K562 (cell line): ENCODE measurements at regions not wholly inside any gene's neighbourhood (a gene's known extent, or its start where the extent isn't known, plus 50 kb on each side); places are given as distances from the start of the nearest gene placed in this dataset.

Source experiments
- ATAC-seq: fragments of 200-7000 bp; cut with Tn5 transposase; 3 replicates; pipeline ENCODE4 v1.9.1; 2020; ENCODE audit warnings: moderate library complexity
- BruUV-seq: library from RNA; stranded (reverse); fragments of 400-500 nt; replicated peaks from 2 replicates; lab custom pipeline; 2021; lab: Mats Ljungman, UMichigan
- CTCF ChIA-PET: fragments of 300-600 bp; formaldehyde crosslinking; extraction: SDS; loops from one replicate; lab custom pipeline; 2021; ENCODE audit warnings: low intra/inter-chr PET ratio; lab: Yijun Ruan, JAX
- POLR2A ChIA-PET: fragments of 300-600, 350-650 bp; sonication (Branson Sonifier 250); formaldehyde crosslinking; extraction: SDS; loops from one replicate; lab custom pipeline; 2021; ENCODE audit warnings: antibody characterized with exemption, inconsistent platforms; lab: Yijun Ruan, JAX
- DNase-seq, 4 experiments: peaks; one replicate each; pipeline versions ENCODE4 v3.0.0 to v3.0.0-alpha.2; 2011 to 2018; ENCODE audit warnings: low spot score in 3 of 4, mixed read lengths in 3 of 4; ENCODE audit errors: extremely low read depth in 1 of 4
- FAIRE-seq: peaks from 2 replicates; lab custom pipeline; 2011; peaks lifted over from hg19 to GRCh38; lab: Jason Lieb, UNC
- H2AFZ ChIP-seq: 2 replicates; pipeline ENCODE4 v1.6.0; 2011; ENCODE audit warnings: low read depth, low read length, control low read depth, inconsistent platforms
- H3K27ac ChIP-seq: fragments of 200-600 bp; 3 replicates; pipeline ENCODE4 v1.8.0; 2011; ENCODE audit warnings: low read depth, mild to moderate bottlenecking, control low read depth, inconsistent platforms, low read length, moderate library complexity, mixed read lengths; ENCODE audit errors: extremely low read depth
- H3K27me3 ChIP-seq, 2 experiments: fragments of 300-600 bp in 1 of 2; 2 replicates in 1 of 2; 3 replicates in 1 of 2; pipeline versions ENCODE4 v1.6.0 to v1.8.0; 2011; ENCODE audit warnings: inconsistent platforms in 2 of 2, low read length in 2 of 2, mild to moderate bottlenecking in 1 of 2, mixed read lengths in 1 of 2, moderate library complexity in 1 of 2; ENCODE audit not compliant: control insufficient read depth in 2 of 2, insufficient read depth in 2 of 2
- H3K36me3 ChIP-seq: fragments of 300-600 bp; 3 replicates; pipeline ENCODE4 v1.8.0; 2011; ENCODE audit warnings: mild to moderate bottlenecking, low read length, inconsistent platforms; ENCODE audit not compliant: control insufficient read depth, insufficient read depth
- H3K4me1 ChIP-seq, 2 experiments: fragments of 200-600 bp in 1 of 2; replicated peaks in 1 of 2; 2 replicates in 1 of 2; 3 replicates in 1 of 2; pipeline versions ENCODE4 v1.5.1 to v1.8.0; 2011; ENCODE audit warnings: inconsistent platforms in 2 of 2, low read length in 2 of 2, mild to moderate bottlenecking in 1 of 2, mixed read lengths in 1 of 2, moderate library complexity in 1 of 2; ENCODE audit not compliant: control insufficient read depth in 2 of 2, insufficient read depth in 2 of 2
- H3K4me2 ChIP-seq: 2 replicates; pipeline ENCODE4 v1.6.1; 2011; ENCODE audit warnings: low read length, control low read depth, inconsistent platforms, mixed read lengths; ENCODE audit not compliant: insufficient read depth
- H3K4me3 ChIP-seq: fragments of 200-600 bp; sonication (generic), shearing (Covaris generic); 2 replicates; pipeline ENCODE4 v1.5.1; 2016; ENCODE audit warnings: control low read depth, inconsistent platforms
- H3K79me2 ChIP-seq: fragments of 200-600 bp; 3 replicates; pipeline ENCODE4 v1.8.0; 2011; ENCODE audit warnings: low read length, inconsistent platforms; ENCODE audit not compliant: control insufficient read depth, insufficient read depth
- H3K9ac ChIP-seq, 2 experiments: 2 replicates each; pipeline versions ENCODE4 v1.6.0 to v1.6.1; 2011; ENCODE audit warnings: low read depth in 2 of 2, low read length in 2 of 2, control low read depth in 1 of 2, inconsistent platforms in 1 of 2, mild to moderate bottlenecking in 1 of 2, mixed read lengths in 1 of 2; ENCODE audit not compliant: insufficient read depth in 1 of 2
- H3K9me1 ChIP-seq: one replicate; pipeline ENCODE4 v1.6.0; 2011; ENCODE audit warnings: inconsistent platforms, mild to moderate bottlenecking, low read length, moderate library complexity; ENCODE audit not compliant: control insufficient read depth, insufficient read depth
- H3K9me3 ChIP-seq: replicated peaks from 2 replicates; pipeline ENCODE4 v1.5.1; 2011; ENCODE audit warnings: low read depth, low read length, inconsistent platforms; ENCODE audit not compliant: control insufficient read depth, insufficient read depth
- H4K20me1 ChIP-seq: replicated peaks from 2 replicates; pipeline ENCODE4 v1.6.1; 2011; ENCODE audit warnings: low read length, inconsistent platforms, mixed read lengths; ENCODE audit not compliant: control insufficient read depth, insufficient read depth
- ESRRA ChIP-seq: fragments of 450-650 bp; IDR thresholded peaks from 2 replicates; pipeline ENCODE4 v1.6.1; 2014; ENCODE audit warnings: low read depth, mild to moderate bottlenecking, moderate library complexity, borderline replicate concordance
- GTF2F1 ChIP-seq: IDR thresholded peaks from 2 replicates; pipeline ENCODE4 v1.6.1; 2011; ENCODE audit warnings: low read depth, low read length, improper control_type of control experiment
- HMBOX1 ChIP-seq: sonication (generic); IDR thresholded peaks from 2 replicates; pipeline ENCODE4 v1.6.1; 2016
- KAT2B ChIP-seq: IDR thresholded peaks from one replicate; pipeline ENCODE4 v1.6.1; 2012; ENCODE audit warnings: low read depth, mild to moderate bottlenecking, control low read depth, inconsistent platforms, low read length, moderate library complexity
- NFE2 ChIP-seq: IDR thresholded peaks from 2 replicates; pipeline ENCODE4 v1.6.1; 2014; ENCODE audit warnings: antibody characterized with exemption, low read depth
- ZNF146 ChIP-seq: IDR thresholded peaks from one replicate; pipeline ENCODE4 v1.6.1; 2018; ENCODE audit warnings: missing compliant biosample characterization; ENCODE audit not compliant: unreplicated experiment
- ZNF511 ChIP-seq: sonication (generic); formaldehyde crosslinking; IDR thresholded peaks from 2 replicates; pipeline ENCODE4 v1.8.0; 2022; ENCODE audit warnings: mild to moderate bottlenecking, missing genetic modification reagents
- ZNF668 ChIP-seq: fragments of 250-450 bp; sonication (Bioruptor Pico); IDR thresholded peaks from 2 replicates; pipeline ENCODE4 v1.8.0; 2022; ENCODE audit warnings: mild to moderate bottlenecking, inconsistent platforms
- WGBS: fragments of 100-300 bp; shearing (Covaris generic); methylation state at CpG from one replicate; pipeline ENCODE4 v1.1.6; 2016; ENCODE audit warnings: low coverage, mixed read lengths; ENCODE audit not compliant: insufficient coverage; ENCODE audit errors: missing lambda C conversion rate; 5-methylcytosine and 5-hydroxymethylcytosine counted together
- in situ Hi-C: fragments of 300-500 bp; cut with MboI; formaldehyde crosslinking; loops from 4 replicates; pipeline ENCODE4 v1.15.0; 2018; ENCODE audit warnings: inconsistent platforms, mixed read lengths
- intact Hi-C: fragments of 100-400 bp; cut with micrococcal nuclease; formaldehyde crosslinking; loops from 2 replicates; pipeline ENCODE4 v1.14.2; 2022
- TF ChIP-seq, protein P1 (sequence below): IDR thresholded peaks from 2 replicates; pipeline ENCODE4 v1.6.1; 2011; ENCODE audit not compliant: insufficient read length; ENCODE audit errors: extremely low read depth

DNA sequence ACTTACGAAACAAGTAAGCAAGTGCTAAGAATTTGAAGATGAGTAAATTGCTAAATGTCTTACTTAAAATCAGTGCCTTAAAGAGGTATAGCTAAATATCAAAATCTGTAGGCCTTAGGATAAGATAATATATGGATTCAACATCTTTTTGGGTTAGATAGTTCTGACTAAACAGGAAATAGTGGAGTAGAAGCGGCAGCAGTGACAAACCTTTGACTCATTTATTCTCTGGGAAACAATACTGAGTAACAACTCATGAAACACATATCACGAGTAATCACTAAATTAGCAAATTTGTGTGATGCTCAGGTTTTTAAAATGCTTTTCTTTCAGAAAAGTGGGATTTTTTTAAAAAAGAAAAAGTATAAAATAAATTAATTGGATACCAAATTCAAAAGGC, 762.1 kb upstream of the TYRP1 start:
- no peak overlapping the region for H2AFZ ChIP-seq
- no TSS peak for BruUV-seq
- H3K27me3 ChIP-seq: no peaks in the 10 kb centered on the region
- no peak overlapping the region for H3K4me3 ChIP-seq
- H4K20me1 ChIP-seq: no peaks in the 10 kb centered on the region
- DNase-seq (no peak), FAIRE-seq (no peak), ATAC-seq (no peak)
- ChIA-PET CTCF (no interaction called here), POLR2A (no interaction called here)
- H3K4me2 ChIP-seq: no peak overlapping the region
- in situ Hi-C loops (no loop called here), intact Hi-C loops (no loop called here)
- H3K4me1 ChIP-seq: no peaks in the 10 kb centered on the region
- no peaks in the 10 kb centered on the region for H3K9me3 ChIP-seq
- no peaks in the 10 kb centered on the region for H3K36me3 ChIP-seq
- H3K27ac ChIP-seq: no peak overlapping the region
- TF ChIP-seq ZNF146: no peak
- no peak for TF ChIP-seq ESRRA
- no peak for TF ChIP-seq ZNF668
- TF ChIP-seq, protein P1, sequence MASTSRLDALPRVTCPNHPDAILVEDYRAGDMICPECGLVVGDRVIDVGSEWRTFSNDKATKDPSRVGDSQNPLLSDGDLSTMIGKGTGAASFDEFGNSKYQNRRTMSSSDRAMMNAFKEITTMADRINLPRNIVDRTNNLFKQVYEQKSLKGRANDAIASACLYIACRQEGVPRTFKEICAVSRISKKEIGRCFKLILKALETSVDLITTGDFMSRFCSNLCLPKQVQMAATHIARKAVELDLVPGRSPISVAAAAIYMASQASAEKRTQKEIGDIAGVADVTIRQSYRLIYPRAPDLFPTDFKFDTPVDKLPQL: no peak
- no peak for TF ChIP-seq NFE2
- WGBS: 0% methylated on average over 3 of the region's 3 CpGs
- H3K9ac ChIP-seq: no peak overlapping the region
- H3K79me2 ChIP-seq: no peaks in the 10 kb centered on the region
- no peaks in the 10 kb centered on the region for H3K9me1 ChIP-seq

DNA sequence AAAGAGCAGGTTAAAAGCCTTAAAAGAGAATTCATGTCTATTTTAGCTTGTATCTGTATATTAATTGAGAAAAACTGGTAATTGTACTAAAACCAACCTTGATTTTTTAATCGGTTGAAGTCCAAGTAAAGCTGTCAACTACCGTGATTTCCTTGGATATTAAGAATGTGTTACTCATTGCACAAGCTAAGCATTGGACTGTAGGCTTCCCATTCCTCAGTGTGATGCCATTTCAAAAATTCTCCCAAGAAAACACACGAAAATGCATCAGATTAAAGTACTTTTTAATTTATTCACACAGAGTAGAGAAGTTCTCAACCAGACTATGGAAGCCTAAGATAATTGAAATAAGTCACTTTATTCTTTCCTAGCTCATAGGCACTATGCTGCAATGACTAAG, 761.4 kb upstream of the TYRP1 start:
- POLR2A ChIA-PET: no interaction called here
- no peaks in the 10 kb centered on the region for H3K27me3 ChIP-seq
- 0% methylated on average over 3 of the region's 3 CpGs for WGBS
- CTCF ChIA-PET: no interaction called here
- H2AFZ ChIP-seq: no peak overlapping the region
- H3K4me3 ChIP-seq: no peak overlapping the region
- H3K4me2 ChIP-seq: no peak overlapping the region
- no peaks in the 10 kb centered on the region for H3K79me2 ChIP-seq
- TF ChIP-seq GTF2F1 (no peak), KAT2B (no peak), HMBOX1 (no peak), ZNF511 (CRISPR knock-in tag) (no peak)
- no TSS peak for BruUV-seq
- in situ Hi-C loops: no loop called here
- FAIRE-seq (no peak), ATAC-seq (no peak), DNase-seq (no peak)
- no peaks in the 10 kb centered on the region for H3K9me1 ChIP-seq
- H3K9me3 ChIP-seq: no peaks in the 10 kb centered on the region
- no peaks in the 10 kb centered on the region for H3K4me1 ChIP-seq
- H3K9ac ChIP-seq: no peak overlapping the region
- intact Hi-C loops: no loop called here
- H3K36me3 ChIP-seq: no peaks in the 10 kb centered on the region
- H4K20me1 ChIP-seq: no peaks in the 10 kb centered on the region
- no peak overlapping the region for H3K27ac ChIP-seq
